NCI-H2171 (cell line): ENCODE measurements at regions not wholly inside any gene's neighbourhood (a gene's known extent, or its start where the extent isn't known, plus 50 kb on each side); places are given as distances from the start of the nearest gene placed in this dataset.

Source experiments
- DNase-seq: peaks from one replicate; lab custom pipeline; 2025; lab: John Stamatoyannopoulos, UW

DNA sequence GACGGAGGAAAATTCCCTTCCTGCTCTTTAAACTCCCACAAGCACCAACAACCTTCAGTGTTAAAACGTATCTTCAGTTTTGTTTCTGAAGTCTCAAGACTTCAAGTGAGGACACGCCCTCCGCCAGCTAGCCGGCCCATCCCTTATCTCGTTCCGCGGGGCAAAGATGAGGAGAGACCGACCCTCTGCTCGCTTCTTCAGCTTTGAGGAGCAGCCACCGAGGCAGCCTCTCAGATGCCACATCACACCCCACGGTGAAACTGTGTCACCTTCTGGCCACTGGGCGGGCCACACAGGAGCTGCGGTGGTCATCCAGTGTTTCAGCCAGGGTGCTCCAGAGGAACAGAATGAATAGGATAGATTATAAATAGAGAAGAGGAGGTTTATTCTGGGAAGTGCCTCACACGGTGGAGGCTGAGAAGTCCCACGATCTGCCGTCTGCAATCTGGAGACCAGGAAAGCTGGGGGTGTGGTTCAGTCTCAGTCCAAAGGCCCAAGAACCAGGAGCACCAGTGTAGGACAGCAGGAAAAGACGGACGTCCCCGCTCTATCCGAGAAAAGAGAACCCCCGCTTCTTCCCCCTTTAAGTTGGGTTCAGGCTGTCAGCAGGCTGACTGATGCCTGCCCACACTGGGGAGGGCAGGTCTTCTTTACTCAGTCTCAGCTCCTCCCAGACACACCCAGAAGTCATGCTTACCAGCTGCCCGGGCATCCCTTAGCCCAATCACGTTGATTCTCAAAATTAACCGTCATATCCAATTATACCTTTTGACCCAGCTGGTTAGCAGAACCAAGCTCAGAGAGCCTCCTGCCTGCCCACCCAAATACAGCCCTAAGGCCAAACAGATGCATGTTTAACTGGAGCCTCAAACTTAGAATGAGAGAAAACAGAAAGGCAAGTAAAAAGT, 399.7 kb upstream of the ID2 start:
- no peak for DNase-seq

DNA sequence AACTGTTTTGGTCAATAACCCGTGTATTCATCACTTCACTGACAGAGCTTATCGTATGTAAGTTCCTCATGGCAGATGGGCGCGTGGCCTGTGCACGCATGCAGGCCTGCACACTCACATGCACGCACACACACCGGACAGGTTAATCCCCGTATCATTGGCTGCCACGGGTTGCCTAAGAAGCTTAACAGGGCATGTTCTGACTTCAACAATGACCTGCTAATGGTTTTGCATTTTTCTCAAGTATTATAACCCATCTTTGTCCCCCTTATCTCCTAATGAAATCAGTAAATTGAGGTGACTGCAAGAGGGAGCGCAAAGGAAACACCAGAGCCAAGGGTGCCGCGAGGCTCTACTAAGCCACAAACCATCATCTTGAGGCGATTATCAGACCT, 399.0 kb upstream of the ID2 start:
- DNase-seq, result no peak

DNA sequence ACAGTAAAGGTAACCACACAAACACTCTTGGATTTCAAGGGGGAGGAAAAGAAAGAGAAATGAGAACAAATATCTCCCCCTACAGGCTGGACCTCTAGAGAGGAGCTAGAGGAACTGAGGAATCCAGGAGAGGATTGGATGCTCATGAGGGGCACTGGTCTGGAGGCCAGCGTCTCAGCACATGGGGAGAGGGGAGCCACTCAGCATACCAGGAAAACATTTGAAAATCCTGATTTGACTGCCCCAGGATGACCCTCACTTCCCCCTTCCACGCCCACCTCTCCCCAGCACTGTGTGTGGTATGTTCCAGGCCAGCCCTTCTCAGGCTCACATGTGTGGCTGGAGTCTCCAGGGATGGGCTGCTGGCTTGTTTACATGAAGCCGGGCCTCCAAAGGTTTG, 396.8 kb upstream of the ID2 start:
- no peak for DNase-seq

DNA sequence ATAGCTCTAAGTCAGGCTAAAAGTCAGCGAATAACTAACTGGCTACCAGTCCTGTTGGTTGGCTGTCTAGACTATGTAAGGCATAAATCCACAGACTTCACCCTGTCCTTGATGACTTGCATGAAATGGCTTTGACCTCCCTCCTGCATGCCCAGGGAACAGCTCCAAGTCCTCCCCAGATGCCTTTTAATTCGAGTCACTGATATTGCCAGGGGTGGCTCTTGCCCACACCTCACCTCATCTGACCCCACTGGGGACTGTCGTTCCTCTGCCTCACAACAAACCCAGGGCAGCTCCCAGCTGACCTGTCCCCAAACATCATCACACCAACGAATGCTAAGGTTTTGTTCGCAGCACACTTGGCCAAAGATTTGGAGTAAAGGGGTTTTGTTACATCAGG, 396.0 kb upstream of the ID2 start:
- no peak for DNase-seq

DNA sequence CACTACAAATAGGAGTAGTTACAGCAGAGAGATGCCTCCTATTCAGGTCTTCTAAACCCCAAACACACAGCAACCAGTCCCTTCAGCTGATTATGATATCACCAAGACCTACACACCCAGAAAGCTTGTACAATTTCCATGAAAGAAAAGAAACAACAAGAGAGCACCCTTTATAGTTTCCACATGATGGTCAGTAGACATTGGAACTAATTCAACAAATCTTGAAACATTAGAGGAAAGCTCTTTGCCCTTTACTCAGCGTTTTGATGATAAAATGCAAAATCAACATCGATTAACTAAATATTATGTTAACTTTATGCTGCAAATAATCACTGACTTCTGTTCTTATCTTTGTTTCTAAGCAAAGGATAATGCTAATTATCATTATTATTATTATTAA, 393.6 kb upstream of the ID2 start:
- no peak for DNase-seq

DNA sequence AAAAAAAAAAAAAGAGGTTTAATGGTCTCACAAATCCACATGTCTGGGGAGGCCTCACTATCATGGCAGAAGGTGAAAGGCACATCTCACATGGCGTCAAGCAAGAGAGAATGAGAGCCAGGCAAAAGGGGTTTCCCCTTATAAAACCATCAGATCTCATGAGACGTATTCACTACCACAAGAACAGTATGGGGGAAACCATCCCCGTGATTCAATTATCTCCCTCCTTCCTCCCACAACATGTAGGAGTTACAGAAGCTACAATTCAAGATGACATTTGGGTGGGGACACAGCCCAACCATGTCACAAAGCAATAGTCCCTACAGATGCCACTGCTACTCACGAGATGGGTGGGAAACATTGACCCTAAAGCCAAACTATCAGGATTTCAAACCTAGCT, 392.7 kb upstream of the ID2 start:
- no peak for DNase-seq

DNA sequence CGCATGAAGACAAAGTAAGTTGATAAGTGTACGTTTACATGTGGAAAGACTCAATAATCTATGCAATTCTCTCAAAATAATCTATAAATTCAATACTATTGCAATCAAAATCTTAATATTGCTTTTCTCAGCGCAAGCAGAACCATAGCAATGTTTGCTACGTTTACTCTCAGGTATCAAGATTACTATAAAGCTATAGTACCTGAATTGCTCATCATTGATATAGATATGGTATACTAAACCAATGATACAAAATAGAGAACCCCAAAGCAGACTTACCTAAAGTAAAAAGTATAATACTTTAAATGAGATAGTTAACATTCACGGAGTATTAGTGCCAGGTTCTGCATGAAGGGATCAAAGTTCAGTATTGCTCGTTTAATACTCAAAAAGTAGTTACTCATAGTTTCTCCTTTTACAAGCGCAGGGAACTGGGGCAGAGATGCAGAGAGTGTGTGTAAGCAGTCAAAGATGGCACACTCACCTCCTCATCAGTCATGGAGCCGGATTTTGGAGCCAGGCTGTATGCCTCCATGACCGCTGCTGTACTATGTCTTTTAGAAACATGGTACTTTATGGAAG, 391.0 kb upstream of the ID2 start:
- no peak for DNase-seq

DNA sequence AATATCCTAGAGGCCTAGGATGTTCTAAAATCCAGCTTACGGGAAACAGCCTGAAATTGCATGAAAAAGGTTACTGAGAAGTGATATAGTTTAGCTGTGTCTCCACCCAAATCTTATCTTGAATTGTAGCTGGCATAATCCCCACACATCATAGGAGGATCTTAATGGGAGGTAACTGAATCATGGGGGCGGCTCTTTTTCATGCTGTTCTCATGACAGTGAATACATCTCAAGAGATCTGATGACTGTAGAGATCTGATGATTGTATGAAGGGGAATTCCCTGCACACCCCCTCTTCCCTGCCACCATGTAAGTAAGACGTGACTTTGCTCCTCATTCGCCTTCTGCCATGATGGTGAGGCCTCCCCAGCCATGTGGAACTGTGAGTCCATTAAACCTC, 385.6 kb upstream of the ID2 start:
- no peak for DNase-seq

DNA sequence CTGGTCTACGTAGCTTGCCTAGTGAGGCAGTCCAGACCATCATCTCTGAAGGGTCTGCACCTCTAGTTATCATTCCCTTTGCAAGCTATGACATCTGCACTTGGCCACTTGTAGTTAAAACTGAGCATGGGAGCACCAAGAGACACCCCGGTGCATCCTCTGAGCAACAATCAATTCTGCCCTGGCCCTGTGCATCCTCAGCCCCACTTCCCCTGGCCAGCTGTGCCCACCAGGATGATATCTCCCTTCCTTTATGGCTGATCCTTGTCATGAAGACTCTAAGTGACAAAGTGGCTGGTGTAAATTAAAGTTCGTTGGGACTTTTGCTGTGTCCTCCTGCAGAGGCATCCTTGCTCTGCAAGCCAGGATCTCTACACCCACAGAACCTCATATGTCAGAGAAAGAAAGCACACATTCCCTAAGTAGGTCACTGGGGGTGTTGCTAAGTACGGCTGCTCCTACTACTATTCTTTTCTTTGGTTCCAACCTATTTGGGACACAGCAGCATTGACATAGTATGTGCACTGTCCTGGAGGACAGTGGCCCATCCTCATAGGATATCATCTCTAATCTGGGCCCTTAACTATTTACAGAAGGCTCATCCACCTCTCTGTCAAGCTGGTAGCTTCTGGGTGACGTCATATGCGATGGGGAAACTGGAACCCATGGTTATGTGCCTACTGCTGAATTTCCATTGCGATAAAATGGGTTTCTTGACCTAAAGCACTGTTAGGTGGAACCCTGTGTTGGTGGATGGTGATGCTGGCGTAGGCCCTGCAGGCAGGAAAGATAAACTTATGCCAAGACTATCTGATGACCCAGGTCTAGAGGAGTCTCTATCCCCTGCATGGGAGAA, 384.3 kb upstream of the ID2 start:
- DNase-seq, result no peak

DNA sequence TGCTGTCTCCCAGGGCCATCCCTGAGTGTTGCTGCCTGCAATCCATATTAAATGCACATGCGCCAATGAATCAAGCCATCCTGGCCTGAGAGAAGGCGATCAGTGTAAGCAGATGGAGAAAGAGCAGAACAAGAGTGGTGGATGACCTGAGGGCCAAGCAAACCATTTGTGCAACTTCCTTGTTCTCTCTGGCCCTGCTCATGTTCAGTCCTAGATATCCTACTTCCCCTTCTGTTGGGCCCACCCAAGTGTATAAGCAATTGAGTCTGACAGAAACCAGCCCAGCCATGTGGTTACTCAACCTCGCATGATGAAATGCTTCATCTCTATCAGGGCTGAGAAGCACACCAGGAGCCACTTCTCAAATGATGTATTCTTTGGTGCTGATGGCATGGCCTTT, 383.1 kb upstream of the ID2 start:
- no peak for DNase-seq

DNA sequence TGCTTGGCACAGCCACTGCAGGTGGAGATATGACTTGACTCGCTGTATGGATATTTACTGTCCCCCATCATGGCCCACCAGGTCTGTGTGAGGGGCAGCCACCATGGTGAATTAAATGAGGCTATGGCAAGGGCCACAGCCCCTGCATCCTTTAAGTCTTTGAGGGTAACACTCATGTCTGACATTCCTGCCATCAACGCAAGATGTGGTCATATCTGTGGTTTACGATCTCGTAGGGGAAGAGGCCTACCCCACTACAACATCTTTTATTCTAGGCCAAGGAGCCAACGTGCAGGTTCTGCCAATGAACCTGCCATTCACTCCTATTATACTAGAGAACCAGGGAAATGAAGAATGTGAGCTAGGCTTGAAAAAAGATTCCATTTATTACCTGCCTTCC, 381.6 kb upstream of the ID2 start:
- no peak for DNase-seq

DNA sequence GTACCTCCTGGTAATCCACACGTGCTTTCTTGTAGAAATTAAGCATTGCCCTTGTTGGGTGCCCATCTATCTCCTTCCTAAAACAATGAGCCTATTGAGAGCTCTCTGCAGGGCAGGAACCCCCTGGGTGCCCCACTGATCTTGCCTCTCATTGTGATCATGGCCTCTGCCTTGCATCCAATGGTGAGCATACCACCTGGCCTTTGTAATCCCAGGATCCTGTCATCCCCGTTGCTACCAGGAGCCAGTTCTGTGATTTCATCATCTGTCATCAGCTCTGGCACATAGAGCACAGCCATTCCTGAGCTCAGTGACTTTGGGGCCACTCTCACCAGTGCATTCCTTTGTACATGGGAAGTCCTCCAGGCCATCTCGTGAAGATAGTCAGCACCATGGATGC, 381.0 kb upstream of the ID2 start:
- DNase-seq, result no peak

DNA sequence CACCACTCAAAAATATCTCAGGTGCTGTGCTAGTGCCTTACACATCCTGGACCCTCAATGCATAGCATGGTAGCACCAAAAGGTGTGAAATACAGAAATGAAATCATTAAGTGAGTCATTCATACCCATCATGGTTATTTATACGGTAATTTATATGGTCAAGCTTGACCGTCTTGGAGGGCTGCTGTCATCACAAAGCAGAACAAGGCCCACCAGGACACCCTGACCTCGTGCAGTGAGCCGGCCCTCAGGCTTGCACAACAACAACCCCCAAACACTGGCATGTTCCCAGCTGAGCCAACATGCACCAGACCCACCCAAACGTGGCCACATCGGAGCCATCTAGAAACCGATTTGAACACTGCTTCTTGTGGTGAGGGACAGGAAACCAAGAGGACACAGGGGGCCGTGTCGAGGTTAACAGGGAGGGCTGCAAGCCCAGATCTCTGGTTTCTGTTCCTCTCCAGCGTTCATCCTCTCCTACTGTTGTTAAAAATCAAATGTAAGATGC, 378.5 kb upstream of the ID2 start:
- no peak for DNase-seq

DNA sequence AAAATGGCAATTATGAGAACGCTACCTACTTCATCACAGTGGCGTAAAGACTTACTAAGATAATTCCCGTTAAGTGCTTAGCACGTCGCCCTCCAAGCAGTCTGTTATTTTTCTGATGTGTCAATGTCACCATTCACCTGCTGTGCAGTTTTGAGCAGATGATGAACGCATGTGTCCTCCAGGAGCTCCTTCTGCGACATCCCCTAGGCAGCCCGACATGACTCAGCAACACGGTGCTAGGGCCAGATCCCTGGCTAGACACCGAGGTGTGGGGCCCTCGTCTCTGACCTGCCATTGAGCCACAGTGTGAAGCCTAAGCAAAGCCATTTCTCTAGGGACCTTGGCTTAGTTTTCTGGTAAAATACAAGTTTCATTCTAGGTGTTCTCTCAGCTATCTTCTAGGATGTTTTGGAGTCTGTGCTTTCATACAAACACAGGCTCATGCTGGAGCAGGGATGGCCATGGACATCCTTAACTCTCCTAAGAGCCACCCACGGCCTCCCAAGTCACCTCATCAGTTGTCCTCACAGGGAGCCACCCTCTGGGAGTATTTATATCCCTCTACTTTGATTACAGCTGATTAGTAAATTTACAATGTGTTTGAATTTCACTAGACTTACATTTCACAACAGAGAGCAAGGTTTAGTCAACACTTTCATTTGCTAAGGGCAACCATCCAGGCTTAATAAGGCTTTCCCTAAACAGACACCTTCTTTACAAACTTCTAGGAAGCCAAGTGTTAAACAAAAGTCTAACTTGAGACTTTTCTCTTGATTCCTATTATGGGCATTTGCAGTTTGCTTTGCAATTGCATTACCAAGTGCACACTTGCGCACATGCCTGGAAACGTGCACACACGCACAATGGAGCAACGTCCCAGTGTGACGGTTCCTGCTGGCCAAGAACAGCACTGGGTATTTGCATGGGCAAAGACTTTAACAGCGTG, 376.8 kb upstream of the ID2 start:
- no peak for DNase-seq

DNA sequence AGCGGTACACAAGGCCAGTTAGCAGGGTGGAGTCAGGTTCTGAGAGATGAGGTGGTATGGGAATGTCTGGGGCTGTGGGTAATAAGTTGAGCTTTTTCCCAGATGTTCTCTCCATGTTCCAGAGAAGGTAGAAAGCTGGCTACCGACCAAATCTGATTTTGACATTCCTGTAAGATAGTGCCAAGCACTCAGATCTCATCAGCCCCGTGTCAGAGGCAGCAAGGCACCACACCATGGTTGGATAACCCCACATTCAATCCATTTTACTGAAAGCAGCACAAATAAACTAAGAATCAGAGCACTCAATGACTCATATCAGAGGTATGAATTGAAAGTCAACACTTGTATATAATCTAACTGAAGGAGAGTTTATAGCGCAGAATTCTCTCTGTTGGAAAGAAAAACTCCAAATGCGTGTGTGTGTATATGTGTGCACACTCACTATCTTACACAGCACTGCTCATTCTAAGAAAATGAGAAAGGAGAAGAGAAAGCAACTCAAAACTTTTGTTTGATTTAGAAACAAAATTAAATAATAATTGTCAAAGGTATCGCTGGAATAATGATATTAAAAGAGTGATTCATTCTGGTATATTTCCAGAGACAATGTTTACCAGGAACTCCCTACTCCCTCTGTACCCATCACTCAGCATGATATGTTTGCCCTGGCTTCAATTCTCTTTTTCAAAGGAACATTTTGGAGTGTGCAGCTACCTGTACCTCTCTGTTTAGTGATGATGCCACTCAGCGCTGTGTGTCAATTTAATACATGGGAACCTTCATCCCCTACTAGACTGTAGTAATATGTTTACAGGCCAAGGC, 375.1 kb upstream of the ID2 start:
- DNase-seq, result no peak

DNA sequence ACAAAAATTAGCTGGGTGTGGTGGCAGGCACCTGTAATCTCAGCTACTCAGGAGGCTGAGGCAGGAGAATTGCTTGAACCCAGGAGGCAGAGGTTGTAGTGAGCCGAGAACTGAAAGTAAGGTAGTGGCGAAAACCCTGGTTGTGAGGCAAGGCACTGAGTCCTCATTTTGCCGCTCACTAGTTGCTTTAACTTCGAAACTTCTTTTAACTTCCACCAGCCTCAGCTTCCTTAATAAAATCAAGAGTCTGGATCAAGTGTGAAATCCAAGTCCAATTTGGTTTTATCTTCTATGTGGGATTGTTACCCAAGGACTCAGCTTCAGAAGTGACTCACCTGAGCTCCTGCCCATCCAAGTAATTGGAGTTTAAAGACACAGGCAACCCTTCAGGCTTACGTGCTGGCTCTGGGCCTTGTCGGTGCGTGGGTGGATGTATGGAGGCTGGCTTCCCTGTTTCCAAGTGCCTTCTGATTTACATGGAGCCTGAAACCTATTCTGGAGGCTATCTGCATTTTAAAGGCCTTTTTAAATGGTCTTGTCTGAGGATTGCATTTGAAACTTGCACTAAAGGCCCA, 374.2 kb upstream of the ID2 start:
- DNase-seq, result no peak

DNA sequence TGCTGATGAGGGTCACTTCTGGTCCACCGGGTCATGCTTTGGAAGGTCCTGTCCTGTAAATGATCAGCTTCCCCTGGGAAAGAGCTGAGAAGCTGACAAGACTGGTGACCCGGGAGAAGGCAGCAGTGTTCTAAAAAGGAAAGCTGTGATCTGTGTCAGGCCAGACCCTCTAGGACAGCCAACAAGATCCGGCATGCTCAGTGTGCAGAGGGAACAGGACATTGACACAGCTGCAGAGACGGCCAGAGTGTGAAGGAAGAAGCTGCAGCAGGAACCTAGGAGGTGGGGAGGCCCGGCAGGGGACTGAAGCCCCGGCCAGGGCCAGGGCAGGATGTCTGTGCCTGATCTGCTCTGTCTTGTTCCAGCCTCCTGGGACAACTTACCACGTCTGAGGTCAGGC, 372.7 kb upstream of the ID2 start:
- DNase-seq, result no peak

DNA sequence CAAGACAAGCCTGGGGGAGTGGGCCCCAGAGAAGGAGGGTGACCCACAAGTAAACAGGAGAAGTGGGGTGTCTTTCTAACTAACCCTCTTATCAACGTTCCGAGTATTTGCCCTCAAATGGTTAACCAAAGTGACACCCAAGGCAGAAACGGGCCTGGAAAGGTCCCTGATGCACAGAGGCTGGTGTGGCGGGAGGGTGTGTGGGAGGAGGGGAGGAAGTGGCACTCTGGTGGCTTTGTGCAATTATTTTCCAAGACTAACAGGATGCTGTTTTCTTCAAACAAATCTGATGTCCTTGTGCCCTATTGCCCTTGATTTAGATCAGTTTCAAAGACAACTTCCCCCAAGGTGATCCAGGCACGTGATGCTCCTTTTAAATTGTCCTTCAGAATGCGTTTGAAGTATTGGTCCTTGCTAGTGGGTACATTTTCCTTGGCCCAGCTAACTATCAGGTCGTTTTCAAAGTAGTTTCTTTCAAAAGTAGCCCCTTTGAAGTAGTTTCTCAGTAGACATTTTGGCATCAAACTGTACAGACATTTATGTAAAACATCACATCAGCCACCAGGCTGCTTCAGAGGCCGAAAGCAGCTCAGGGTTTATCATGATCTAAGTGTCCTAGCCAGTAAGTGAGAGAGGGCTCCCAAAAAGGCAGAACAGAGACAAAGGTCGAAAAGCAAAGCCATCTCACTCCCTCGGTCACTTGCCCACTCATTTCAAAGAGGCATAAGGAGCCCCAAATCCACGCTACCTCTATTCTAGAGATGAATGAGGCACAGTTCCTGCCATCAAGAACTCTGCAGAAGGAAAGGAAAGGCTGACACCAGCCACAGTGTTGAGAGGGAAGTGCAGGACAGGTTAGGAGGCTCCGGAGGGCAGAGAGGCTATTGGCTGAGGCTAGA, 371.1 kb upstream of the ID2 start:
- DNase-seq, result no peak

DNA sequence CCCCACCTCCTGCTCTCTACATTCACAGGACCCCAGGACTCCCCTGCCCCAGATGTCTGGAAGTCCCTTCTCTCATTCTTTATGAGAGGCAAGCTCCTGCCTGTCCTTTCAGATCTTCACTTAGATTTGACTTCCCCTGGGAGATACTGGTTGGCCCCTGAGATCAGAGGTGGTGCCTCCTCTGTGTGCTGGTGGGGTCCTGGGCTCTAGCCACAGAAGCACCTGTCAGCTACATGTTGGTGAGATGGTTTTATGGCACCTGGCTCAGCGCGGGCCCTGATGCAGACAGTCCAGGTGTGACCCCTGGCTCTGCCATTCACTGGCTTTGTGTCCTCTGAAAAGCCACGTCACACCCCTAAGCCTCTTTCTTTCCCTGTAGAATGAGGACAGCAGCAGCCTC, 369.6 kb upstream of the ID2 start:
- DNase-seq, result no peak
